Dedifferentiated amniotic fluid mesenchymal stem cell (primary cell): ENCODE measurements at regions not wholly inside any gene's neighbourhood (a gene's known extent, or its start where the extent isn't known, plus 50 kb on each side); places are given as distances from the start of the nearest gene placed in this dataset.
"Not testable (repeated sequence)": the region's sequence is repeated elsewhere in the genome, so short reads cannot be mapped to it uniquely, and the experiment has no call there.

Experiments used
- DNase-seq: peaks from one replicate; pipeline ENCODE4 v3.0.0-alpha.2; 2016; ENCODE audit errors: extremely low spot score

DNA sequence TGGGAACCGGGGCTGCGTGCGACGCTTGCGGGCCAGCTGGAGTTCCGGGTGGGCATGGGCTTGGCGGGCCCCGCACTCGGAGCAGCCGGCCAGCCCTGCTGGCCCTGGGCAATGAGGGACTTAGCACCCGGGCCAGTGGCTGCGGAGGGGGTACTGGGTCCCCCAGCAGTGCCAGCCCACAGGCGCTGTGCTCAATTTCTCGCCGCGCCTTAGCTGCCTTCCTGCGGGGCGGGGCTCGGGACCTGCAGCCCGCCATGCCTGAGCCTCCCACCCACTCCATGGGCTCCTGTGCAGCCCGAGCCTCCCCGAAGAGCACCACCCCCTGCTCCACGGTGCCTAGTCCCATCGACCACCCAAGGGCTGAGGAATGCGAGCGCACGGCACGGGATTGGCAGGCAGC, 63.8 kb downstream of the PLXNA1 start:
- DNase-seq, result not testable (repeated sequence)

DNA sequence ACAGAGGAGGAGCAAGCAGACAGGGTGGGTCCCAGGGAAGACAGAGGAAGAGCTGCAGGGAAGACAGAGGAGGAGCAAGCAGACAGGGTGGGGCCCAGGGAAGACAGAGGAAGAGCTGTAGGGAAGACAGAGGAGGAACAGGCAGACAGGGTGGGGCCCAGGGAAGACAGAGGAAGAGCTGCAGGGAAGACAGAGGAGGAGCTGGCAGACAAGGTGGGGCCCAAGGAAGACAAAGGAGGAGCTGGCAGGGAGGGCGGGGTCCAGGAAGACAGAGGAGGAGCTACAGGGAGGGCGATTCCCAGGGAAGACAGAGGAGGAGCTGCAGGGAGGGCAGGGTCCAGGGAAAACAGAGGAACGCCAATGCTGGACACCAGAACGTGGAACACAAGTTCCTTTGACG, 66.5 kb downstream of the PLXNA1 start:
- DNase-seq, result no peak

DNA sequence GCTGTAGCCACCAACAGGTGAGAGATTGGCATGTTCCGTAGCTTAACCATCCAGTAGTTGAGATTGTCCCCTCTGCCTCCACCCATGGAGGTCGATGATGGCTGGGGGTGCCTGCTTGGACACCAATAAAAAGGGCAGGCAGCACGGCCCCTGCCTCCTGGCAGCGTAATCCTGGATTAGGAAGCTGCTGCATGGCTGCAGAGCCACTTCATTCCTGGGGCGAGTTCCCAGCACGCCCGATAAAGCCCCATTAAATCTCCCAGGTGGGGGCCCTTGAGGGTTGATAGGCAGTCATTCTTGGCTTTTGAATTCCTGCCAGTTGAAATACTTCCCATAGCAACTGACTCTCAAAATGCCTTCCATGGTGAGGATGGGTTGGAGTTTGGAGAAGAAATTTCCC, 67.8 kb downstream of the PLXNA1 start:
- DNase-seq, result no peak

DNA sequence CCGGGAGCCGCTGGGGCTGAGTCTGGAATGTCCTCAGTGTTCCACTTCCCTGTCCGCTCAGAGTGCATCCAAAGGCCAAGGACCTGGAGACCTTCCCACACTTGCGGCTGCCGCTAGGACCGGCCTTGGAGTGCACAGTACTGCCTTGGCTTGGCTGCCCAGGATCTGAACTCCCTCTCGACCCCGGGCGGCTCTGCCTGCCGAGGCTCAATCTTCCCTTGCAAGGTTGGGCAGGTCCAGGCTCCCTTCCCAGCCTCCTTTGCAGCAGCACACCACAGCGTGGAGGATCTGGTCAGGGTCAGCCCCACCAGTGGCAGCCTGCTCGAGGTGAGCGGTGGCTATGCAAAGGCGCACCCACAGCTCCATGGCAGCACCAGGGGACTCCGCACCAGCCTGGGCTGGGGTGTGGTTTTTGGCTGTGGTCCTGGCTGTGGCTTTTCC, 69.2 kb downstream of the PLXNA1 start:
- no peak for DNase-seq

DNA sequence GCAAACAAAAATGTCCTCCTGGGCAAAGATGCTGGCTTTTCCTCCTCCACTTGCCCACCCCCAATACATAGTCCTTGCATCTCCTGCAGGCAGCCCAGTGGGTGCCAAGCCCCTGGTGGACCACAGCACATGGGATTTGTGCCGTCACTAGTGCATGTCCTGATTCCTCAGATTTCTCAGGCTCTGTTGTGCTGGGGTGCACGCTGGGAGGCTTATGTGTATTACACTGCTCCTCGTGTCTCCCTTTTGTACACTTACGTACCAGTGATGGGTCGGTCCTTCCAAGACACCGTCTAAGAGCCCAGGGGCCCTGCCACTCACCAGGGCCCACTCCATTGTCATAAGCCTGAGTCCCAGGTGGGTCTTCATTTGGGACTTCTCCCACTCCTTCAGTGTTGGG, 70.1 kb downstream of the PLXNA1 start:
- no peak for DNase-seq

DNA sequence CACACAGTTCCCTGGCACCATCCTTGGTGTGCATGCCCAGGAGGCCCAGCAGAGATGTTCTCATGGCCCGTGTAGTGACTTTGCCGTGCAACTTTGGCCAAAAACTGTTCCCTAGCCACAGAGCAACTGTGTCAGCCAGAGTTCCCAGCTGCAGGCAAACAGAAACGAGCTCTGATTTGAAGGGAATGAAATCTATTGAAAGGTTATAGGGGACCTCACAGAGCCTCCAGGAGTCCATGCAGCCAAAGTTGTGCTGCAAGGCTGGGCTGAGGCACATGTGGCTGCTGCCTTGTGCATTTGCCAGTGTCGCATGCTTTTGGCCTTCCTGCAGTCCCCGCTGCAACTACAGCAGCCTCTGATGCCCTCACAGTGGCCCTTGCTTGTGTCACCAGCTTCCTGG, 70.5 kb downstream of the PLXNA1 start:
- no peak for DNase-seq

DNA sequence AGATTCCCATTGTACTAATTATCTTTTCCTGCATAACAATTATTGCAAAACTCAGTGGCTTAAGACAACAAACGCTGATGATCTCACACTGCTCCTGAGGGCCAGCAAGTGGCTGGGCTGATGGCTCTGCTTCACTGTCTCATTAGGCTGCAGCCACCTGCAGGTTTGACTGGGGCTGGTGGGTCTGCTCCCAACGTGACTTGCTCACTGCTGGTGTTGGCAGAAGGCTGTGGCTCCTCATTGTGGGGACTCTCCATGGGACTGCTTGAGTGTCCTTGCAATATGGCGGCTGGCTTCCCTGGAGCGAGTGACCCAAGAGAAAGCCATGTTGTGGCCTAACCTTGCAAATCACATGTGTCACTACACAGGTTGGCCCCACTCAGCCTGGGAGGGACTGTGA, 71.1 kb downstream of the PLXNA1 start:
- DNase-seq, result no peak

DNA sequence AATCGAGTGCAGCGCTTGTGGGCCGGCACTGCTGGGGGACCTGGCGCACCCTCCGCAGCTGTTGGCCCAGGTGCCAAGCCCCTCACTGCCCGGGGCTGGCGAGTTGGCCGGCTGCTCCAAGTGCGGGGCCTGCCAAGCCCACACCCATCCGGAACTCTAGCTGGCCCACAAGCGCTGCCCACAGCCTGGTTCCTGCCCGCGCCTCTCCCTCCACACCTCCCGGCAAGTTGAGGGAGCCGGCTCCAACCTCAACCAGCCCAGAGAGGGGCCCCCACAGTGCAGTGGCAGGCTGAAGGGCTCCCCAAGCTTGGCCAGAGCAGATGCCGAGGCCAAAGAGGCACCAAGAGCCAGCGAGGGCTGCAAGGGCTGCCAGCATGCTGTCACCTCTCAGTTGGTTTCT, 73.4 kb downstream of the PLXNA1 start:
- DNase-seq, result no peak

DNA sequence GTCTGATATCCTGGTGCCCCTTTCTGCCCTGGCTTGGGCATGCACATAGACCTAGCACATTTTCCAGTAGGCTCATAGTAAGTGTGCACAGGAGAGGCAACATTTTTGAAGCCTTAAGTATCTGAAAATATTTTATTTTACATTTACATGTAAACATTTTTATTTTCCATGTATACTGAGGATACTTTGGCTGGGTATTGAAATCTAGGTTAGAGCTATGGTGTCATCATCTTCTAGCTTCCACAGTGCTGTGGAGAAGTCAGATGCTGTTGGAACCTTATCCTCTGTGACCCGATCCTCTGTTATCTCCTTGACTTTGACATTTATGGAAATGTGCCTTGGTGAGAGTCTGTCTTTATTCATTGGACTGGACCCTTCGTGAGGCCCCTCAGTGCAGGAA, 74.1 kb downstream of the PLXNA1 start:
- DNase-seq, result no peak

DNA sequence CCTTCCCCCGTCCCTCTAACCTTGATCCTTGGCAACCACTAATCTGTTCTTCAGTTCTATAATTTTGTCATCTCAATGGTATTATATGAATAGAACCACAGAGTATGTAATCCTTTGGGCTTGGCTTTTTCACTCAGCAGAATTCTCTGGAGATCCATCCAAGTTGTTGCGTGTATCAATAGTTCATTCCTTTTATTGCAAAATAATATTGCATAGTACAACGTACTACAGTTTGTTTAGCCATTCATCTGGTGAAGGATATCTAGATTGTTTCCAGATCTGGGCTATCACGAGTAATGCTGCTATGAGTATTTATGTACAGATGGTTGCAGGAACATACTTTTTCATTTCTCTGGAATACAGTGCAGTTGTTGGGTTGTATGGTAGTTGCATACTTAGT, 76.2 kb downstream of the PLXNA1 start:
- DNase-seq, result no peak

DNA sequence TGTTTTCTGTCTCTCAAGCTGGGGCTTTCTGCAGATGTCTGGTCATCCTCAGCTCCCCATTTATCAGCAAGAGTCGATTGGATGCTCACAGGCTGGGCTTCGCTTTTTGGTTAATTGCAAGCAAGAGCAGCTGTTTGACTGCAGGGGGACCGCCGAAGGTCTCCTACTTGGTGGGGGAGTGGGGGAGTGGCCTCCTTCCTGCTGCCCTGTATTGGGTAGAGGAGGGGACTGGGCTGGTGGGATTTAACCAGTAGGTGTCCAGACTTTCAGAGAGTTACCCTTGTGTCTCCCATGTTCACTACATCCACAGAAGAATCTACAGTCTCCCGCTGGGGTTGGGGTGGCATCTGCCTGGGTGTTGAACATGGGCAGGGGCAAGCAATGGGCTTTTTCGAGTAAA, 78.7 kb downstream of the PLXNA1 start:
- no peak for DNase-seq

DNA sequence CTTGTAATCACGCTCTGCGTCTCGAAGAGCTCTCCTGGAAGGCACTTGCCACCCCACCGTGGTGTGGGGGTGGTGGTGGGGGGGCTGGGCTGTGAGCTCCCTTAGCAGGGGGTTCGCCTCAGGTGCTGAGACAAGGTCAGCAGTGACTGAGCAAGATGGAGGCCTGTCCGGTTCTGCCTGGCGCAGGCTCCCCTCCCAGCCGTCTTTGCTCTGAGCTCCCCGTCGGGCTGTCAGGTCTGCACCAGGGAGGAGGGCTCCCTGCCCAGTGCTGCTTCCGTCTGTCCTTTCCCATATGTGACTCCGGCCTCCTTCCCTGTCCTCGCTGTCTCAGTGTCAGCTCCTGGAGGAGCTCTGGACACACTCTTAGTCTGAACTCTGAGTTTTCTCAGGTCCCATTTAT, 80.0 kb downstream of the PLXNA1 start:
- no peak for DNase-seq

DNA sequence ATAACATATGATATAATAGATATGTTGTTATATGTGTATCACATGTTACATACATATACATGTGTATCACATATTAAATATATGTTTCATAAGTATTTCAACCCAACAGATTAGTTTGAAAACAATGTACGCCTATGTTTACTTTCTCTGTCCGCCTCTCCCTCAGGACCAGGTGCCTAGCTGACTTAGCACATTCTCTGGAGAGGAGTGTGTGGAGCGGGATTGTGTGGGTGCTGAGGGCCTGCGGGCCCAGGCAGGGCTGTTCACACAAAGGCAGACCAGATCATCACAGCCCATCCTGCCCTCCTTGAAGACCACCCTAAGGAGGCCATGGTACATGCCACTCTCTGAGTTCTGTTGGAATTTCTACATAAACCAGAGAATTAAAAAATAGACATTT, 81.0 kb downstream of the PLXNA1 start:
- DNase-seq, result no peak

DNA sequence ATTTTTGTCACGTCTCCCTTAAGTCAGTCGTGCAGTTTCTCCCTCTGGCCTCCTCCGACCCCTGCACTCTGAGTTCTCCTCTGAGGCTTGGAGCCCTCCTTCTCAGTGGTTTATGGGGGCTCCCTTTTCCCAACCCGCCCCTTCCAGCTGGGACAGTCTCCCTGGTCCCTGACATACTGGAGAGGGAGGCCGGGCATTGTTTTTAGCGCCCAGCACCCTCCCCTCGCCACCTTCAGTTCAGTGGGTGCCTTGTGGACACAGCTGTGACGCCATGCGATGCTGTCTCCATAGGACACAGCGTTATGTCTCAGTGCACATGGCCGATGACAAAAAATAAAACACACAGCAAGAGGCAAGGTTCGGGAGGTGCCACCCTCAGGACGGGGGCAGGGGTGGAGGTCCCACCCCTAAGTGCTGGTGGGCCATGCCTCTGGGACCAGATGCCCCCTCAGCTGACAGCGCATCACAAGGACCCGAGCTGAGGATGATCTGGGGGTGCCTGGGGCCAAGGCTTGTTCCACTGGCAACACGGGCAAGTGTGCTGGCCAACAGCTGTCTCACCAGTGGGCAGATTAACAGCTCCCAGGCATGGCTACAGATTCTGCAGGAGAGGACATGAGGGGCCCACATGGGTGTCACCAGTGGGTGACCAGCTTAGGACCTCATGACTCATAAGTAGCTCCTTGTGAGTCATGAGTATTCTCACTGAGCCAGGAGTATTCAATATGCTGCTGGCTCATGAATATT, 81.6 kb downstream of the PLXNA1 start:
- DNase-seq, result no peak

DNA sequence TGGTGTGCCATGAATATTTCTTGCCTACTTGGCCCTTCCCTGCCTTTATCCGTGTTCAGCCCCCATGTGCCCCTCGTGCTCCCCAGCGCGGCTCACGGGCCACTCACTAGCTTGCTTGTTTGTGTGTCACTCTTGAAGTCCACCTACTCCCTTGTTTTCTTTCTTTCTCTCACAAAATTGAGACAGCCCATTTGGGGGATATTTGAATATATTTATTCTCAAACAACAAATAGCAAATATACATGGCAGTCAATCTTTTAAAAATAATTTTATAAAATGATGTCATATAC, 82.2 kb downstream of the PLXNA1 start:
- no peak for DNase-seq

DNA sequence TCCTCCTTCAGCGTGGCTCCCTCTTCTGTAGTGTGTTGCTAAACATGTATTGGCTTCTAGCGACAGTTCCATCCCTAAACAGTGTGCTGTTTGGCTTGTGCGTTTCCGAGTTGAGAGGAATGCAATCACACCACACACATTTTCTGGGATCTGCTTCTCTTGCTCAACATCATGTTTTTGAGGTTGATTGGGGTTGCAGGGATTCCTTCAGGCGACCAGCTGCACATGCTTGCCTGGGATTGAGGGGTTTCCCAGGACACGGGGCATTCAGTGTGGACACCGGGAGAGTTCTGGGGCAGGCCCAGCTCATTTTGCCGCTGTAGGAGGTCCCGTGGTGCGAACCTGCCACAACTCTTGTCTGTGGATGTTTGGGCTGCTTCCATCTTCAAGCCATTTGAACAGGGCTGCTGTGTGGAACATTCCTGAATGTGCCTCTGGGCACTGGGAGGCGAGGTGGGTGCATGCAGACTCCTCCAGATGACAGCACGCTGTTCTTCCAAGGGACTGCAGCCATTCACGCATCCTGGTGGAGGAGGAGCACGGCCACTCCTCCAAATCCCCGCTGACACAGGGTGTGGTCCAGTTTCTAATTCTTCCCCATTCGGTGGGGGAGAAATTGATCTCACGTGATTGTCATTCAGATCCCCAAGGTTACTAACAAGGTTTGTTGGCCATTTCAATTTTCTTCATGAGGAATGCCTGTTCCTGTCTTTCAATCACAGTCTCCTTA, 82.8 kb downstream of the PLXNA1 start:
- DNase-seq, result no peak

DNA sequence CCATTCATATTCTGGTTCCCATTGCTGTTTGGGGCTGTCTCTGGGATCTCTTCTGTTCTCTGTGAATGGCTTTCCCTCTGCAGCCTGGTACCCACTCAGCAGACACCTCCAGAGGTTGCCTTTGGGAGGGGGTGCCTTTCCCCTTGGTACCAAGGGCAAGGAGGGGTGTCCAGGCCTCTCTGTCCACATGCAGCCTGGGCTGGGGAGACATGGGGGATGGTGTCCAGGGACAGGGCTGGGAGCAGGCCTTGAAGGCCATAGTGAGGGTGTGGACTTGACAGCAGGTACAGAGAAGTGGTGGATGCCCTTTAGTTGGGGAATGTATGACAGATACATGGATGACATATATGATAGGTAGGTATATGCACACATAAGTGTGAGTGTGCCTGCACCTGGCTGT, 83.7 kb downstream of the PLXNA1 start:
- DNase-seq, result no peak

DNA sequence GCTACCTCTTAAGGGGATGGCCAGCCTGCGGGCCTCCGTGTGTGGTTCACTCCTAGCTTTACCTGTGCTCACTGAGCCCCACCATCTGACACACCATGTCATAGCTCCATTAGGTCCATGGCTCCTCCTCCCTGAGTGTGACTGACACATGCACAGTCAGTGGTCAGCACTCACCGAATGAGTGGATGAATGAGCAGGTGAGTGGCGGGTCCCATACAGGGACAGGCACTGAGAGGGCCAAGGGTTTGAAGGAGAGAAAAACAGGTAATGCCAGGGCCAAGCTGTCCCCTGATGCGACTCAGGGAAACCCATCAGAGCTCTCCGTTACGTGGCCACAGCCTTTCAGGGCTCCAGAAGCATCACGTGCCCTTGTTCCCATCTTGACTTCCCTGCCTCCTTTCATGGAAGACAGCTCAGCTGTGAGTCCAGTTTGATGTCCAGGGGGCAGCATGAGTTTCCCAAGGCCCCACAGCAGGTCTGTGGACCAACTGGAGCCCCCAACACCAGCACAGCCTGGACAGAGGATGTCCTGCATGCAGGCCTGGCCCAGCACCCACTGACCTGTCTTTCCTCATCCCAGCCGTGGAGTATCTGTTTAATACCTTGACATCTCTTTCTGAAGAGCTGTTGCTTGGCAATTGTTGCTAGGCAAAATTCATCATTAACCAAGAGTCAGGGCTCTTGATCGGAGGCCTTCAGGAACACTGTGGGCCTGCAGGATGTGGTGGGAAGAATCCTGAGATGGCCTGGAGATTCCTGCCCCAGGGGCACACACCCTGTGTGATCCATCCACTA, 84.4 kb downstream of the PLXNA1 start:
- DNase-seq, result no peak

DNA sequence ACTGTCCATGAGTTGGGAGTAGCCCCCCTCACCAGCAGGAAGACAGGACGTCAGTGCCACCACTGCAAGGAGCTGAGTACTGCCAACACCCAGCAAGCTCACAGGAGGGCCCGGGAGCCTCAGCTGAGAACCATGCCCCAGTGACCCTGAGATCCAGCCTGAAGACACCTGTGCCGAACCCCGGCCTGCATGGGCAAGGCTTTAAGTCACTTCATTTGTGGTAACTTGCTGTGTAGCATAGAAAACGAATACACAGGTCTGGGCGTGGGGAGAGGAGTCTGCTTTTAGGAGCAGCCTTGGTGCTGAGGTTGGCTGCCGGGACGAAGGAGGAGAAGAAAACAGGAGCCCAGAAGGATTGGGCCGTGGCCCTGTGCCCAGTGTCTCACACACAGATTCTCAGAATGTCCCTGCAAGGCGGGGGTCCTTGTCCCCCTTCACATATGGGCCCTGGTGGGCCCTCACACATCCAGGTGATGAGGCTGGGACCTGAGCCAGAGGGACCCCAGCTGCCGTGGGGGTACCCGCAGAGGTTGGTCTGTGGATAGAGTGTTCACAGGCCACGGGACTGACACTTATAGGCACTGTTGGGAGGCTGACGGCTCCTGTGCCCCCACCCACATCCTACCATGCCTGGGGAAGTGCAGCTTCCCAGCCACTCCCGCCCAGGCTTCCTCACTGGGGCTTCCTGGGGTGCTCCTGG, 85.3 kb downstream of the PLXNA1 start:
- DNase-seq, result no peak

DNA sequence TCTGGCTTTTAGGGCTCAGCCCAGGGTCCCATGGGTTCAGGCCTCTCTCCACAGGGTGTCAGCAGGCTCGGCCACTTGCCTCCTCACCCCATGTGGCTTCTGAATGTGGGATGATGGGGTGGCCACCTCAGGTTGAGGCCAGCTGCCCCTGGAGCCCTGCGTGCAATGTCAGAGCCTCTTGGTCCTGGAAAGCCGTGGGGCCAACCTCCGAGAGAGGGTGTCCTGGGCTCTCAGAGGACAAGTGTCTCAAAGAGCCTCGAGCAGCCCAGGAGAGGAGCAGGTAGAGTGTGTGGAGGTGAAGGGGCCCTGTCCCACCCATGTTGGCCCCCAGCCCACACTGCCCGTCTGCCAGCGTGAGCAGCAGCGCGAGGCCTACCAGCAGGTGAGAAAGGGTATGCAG, 86.0 kb downstream of the PLXNA1 start:
- no peak for DNase-seq

DNA sequence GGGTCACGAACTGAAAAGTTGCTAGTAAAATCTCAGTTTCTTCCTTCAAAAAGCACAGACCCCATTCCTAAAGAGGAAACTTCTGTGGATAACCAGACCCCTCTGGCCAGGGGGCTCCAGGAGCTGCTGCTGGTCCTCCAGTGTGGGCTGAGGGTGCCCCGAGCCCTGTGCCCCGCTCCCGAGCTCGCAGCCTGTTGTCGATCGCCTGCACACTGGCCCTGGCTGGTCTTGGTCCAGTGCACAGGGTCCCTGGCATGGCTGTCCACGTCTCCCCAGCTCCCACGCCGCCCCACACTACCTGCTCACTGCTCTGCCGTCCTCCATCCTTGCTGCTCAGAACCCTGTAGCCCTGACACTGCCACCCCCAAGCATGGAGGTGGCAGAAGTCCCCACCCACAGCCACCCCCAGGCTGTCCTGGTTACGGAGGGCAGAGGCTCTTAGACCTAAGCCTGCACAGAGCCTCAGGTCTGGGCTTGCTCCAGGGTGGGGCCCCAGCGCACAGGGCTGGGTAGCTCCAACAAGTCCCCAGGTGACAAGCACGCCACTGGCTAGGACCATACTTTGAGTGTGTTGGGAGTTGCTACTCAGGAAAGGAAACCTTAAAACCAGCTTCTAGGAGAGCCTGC, 87.0 kb downstream of the PLXNA1 start:
- DNase-seq, result no peak

DNA sequence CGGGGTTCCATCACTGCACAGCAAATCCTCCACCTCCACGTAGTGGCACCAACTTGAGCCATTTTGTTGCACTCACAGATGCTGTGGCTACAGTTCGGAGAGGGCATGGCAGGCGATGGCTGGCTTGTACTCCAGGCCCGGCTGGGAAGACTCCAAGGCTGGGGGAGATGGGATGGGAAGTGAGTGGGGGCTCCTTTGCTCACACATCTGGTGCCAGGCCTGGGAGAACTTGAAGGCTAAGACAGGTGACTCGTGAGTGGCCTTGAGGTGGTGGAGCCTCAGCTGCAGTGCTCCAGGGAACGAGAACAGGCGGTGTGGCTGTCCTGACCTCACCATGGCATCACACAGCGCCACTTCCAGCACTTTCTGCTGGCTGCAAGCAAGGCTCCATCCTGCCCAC, 87.9 kb downstream of the PLXNA1 start:
- no peak for DNase-seq
